ENCODE measurements at regions not wholly inside any gene's neighbourhood (a gene's known extent, or its start where the extent isn't known, plus 50 kb on each side); places are given as distances from the start of the nearest gene placed in this dataset.

DNA sequence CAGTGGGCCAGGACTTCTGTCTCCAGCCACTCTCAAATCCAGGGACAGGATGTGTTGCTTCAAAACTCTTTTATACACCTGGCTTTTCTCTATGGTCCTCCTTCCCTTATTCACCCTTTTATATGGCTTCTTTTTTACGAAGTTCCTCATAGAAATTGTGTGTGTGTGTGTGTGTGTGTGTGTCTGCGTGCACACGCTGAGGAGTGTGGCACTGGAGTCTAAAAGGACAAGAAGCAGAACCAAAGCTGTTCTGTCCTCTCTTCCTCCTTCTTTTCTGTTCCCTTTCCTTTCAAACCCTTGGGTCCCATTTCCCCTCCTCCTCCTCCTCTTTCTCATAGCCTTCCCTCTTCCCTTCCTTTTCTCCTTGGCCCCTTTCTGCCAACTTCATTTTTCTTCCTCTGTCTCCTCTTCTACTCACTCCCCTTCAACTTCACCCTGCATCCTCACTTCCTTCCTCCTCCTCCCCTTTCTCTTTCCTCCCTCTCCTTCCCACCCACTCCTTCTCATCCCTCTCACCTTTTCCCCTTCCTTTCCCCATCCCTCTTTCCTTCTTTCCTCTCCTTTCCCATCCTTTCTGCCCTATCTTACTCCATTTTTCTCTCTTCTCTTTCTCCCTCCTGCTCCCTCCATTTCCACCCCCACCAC is 360.5 kb downstream of the MID1IP1 start:
- ATAC-seq (ENCODE audit: insufficient number of reproducible peaks, low FRiP score, low read depth) (no peak), DNase-seq (ENCODE audit: low spot score) (no peak)
- Histone ChIP-seq H3K36me3 (no peaks in the 10 kb centered on the region), H3K4me1 (ENCODE audit: control insufficient read depth in 1 of 2, low read depth in 2 of 2) (no peaks in the 10 kb centered on the region), H3K4me3 (peak overlapping the region; percentile 52), H3K27ac (no peak overlapping the region), H3K27me3 (replicated peaks; ENCODE audit: insufficient read depth) (no peaks in the 10 kb centered on the region), H3K9me3 (no peaks in the 10 kb centered on the region)
- no peak for TF ChIP-seq CTCF (IDR thresholded peaks at IDR 0.05)

- no peaks in the 10 kb centered on the region for H3K36me3 ChIP-seq
- DNase-seq (ENCODE audit: low spot score) (no peak), ATAC-seq (ENCODE audit: insufficient number of reproducible peaks, low FRiP score, low read depth) (no peak)
- no peaks in the 10 kb centered on the region for H3K9me3 ChIP-seq
- no peak overlapping the region for H3K27ac ChIP-seq
- no peaks in the 10 kb centered on the region for H3K27me3 ChIP-seq (replicated peaks; ENCODE audit: insufficient read depth)
- H3K4me3 ChIP-seq: peak overlapping the region; percentile 52
- H3K4me1 ChIP-seq (ENCODE audit: control insufficient read depth in 1 of 2, low read depth in 2 of 2): no peaks in the 10 kb centered on the region
- peak; percentile 37 for TF ChIP-seq CTCF (IDR thresholded peaks at IDR 0.05)
These were observed 361.1 kb downstream of the MID1IP1 start for GRCh38 chrX:39162322-39162735.

DNA sequence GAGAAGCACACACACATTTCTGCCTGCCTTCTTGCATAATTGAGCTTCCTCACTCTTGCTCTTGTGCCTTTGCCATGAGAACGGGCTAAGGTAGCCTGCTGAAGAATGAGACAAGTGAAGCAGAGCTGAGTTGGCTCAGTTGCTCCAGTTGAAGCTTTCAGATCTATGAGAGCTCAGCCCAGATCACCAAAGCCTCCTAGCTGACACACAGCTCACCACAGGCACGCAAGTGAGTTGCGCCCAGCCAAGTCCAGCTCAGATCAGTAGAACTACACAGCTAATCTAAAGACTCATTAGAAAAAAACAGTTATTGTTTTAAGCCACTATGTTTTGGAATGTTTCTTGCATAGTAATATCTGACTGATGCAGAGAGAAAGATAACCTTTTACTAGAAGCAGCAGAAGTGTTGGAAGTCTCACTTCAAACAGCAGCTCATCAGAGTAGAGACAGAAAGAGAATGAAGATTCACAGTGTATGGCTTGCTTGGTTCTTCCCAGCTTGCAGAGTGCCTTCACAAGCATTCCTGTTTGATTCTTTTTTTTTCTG is 362.4 kb downstream of the MID1IP1 start:
- H3K4me3 ChIP-seq: no peak overlapping the region
- no peaks in the 10 kb centered on the region for H3K4me1 ChIP-seq (ENCODE audit: control insufficient read depth in 1 of 2, low read depth in 2 of 2)
- TF ChIP-seq CTCF (IDR thresholded peaks at IDR 0.05): no peak
- ATAC-seq (ENCODE audit: insufficient number of reproducible peaks, low FRiP score, low read depth) (no peak), DNase-seq (ENCODE audit: low spot score) (no peak)
- no peaks in the 10 kb centered on the region for H3K36me3 ChIP-seq
- H3K27me3 ChIP-seq (replicated peaks; ENCODE audit: insufficient read depth): no peaks in the 10 kb centered on the region
- H3K27ac ChIP-seq: no peak overlapping the region
- H3K9me3 ChIP-seq: no peaks in the 10 kb centered on the region

DNA sequence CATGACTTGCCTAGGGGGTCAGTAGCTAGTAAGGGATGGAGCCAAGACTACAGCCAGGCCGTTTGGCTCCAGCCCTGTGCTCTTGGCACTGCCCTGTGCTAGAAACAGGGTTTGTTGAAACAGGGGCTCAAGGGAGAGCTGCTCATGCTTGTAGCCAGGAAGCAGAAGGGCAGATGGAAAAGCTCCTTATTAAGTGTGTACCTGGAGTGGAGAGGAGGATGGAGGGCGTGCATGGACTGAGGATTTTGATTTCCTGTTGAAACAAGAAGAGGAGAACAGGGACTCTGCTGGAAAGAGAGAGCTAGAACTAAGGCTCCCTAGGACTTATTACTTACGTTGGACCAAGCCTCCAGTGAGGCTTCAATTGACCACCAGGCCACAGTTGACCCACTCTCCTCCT is 363.0 kb downstream of the MID1IP1 start:
- no peaks in the 10 kb centered on the region for H3K27me3 ChIP-seq (replicated peaks; ENCODE audit: insufficient read depth)
- no peak for ATAC-seq (ENCODE audit: insufficient number of reproducible peaks, low FRiP score, low read depth)

DNA sequence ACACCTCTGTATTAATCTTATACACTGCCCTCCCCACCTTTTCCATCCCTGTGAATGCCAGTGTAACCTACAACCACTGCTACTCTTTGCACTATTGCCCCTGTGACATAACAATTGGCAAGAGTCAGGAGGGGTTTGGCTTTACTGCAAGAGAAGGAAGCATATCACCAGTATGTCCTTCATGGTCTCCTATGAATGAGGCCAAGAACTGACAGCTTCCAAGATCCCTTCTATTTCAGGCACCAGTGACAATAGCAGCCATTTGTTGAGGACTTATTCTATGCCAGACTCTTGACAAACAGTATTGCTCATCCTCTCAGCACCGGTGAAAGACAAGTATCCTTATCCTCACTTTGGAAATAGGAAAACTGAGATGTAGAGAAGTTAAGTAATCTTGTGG is 363.9 kb downstream of the MID1IP1 start:
- ATAC-seq (ENCODE audit: insufficient number of reproducible peaks, low FRiP score, low read depth): no peak

More for the DNA sequence above, 363.0 kb downstream of the MID1IP1 start:
- Histone ChIP-seq H3K4me3 (no peak overlapping the region), H3K4me1 (ENCODE audit: control insufficient read depth in 1 of 2, low read depth in 2 of 2) (no peaks in the 10 kb centered on the region), H3K27ac (no peak overlapping the region), H3K9me3 (no peaks in the 10 kb centered on the region), H3K36me3 (no peaks in the 10 kb centered on the region)
- DNase-seq (ENCODE audit: low spot score): no peak
- no peak for TF ChIP-seq CTCF (IDR thresholded peaks at IDR 0.05)

More for the DNA sequence above, 363.9 kb downstream of the MID1IP1 start:
- no peak for DNase-seq (ENCODE audit: low spot score)
- no peak for TF ChIP-seq CTCF (IDR thresholded peaks at IDR 0.05)
- no peaks in the 10 kb centered on the region for H3K4me1 ChIP-seq (ENCODE audit: control insufficient read depth in 1 of 2, low read depth in 2 of 2)
- H3K27ac ChIP-seq: no peak overlapping the region
- H3K36me3 ChIP-seq: no peaks in the 10 kb centered on the region
- no peaks in the 10 kb centered on the region for H3K27me3 ChIP-seq (replicated peaks; ENCODE audit: insufficient read depth)
- H3K4me3 ChIP-seq: no peak overlapping the region
- no peaks in the 10 kb centered on the region for H3K9me3 ChIP-seq
